DND-41 (cell line): ENCODE measurements at regions not wholly inside any gene's neighbourhood (a gene's known extent, or its start where the extent isn't known, plus 50 kb on each side); places are given as distances from the start of the nearest gene placed in this dataset.

Experiments used
- ATAC-seq: fragments of 200-7000 bp; cut with Tn5 transposase; 3 replicates; pipeline ENCODE4 v1.9.1; 2021; ENCODE audit warnings: low read depth; ENCODE audit not compliant: insufficient read depth
- DNase-seq: peaks from one replicate; pipeline ENCODE4 v3.0.0-alpha.2; 2020
- H2AFZ ChIP-seq: 2 replicates; pipeline ENCODE4 v1.6.0; 2012; ENCODE audit warnings: low read depth, low read length
- H3K27ac ChIP-seq: 2 replicates; pipeline ENCODE4 v1.5.1; 2012; ENCODE audit warnings: low read length, inconsistent platforms
- H3K27me3 ChIP-seq: fragments of 200-600 bp; sonication (generic); 2 replicates; pipeline ENCODE4 v1.6.0; 2012; ENCODE audit warnings: low read length, mild to moderate bottlenecking, inconsistent platforms; ENCODE audit not compliant: insufficient read depth, poor library complexity
- H3K36me3 ChIP-seq: 2 replicates; pipeline ENCODE4 v1.5.1; 2012; ENCODE audit warnings: low read length, inconsistent platforms; ENCODE audit not compliant: insufficient read depth
- H3K4me1 ChIP-seq: 2 replicates; pipeline ENCODE4 v1.5.1; 2012; ENCODE audit warnings: mild to moderate bottlenecking, low read length; ENCODE audit not compliant: insufficient read depth
- H3K4me2 ChIP-seq: 2 replicates; pipeline ENCODE4 v1.6.0; 2012; ENCODE audit warnings: mild to moderate bottlenecking, moderate library complexity, low read length, inconsistent platforms; ENCODE audit not compliant: insufficient read depth
- H3K4me3 ChIP-seq, 2 experiments: fragments of 200-600 bp in 1 of 2; shearing (Covaris generic) in 1 of 2; 2 replicates each; pipeline ENCODE4 v1.5.1; 2012 to 2016; ENCODE audit warnings: inconsistent platforms in 2 of 2, low read length in 2 of 2, mild to moderate bottlenecking in 2 of 2, low read depth in 1 of 2, moderate library complexity in 1 of 2
- H3K79me2 ChIP-seq: 2 replicates; pipeline ENCODE4 v1.6.0; 2012; ENCODE audit warnings: low read length, inconsistent platforms; ENCODE audit not compliant: insufficient read depth
- H3K9ac ChIP-seq: 2 replicates; pipeline ENCODE4 v1.6.0; 2012; ENCODE audit warnings: low read depth, mild to moderate bottlenecking, inconsistent platforms, low read length, moderate library complexity
- H3K9me3 ChIP-seq: 2 replicates; pipeline ENCODE4 v1.5.1; 2012; ENCODE audit warnings: low read length, moderate library complexity, mild to moderate bottlenecking, inconsistent platforms; ENCODE audit not compliant: insufficient read depth, severe bottlenecking
- H4K20me1 ChIP-seq: 2 replicates; pipeline ENCODE4 v1.6.0; 2012; ENCODE audit warnings: low read length; ENCODE audit not compliant: insufficient read depth
- CTCF ChIP-seq: IDR thresholded peaks from 2 replicates; pipeline ENCODE4 v1.5.1; 2012; ENCODE audit warnings: borderline replicate concordance, low read length, moderate library complexity, mild to moderate bottlenecking; ENCODE audit not compliant: poor library complexity, severe bottlenecking; ENCODE audit errors: extremely low read depth
- EZH2 ChIP-seq: IDR thresholded peaks from 3 replicates; pipeline ENCODE4 v1.6.1; 2012; ENCODE audit warnings: borderline replicate concordance, low read depth, mild to moderate bottlenecking, moderate library complexity, low read length, inconsistent platforms; ENCODE audit not compliant: severe bottlenecking

- Histone ChIP-seq H3K4me2 (no peak overlapping the region), H3K9ac (no peak overlapping the region), H3K79me2 (no peaks in the 10 kb centered on the region), H3K9me3 (no peaks in the 10 kb centered on the region), H3K4me3 (no peak overlapping the region), H2AFZ (no peak overlapping the region), H3K27me3 (no peaks in the 10 kb centered on the region), H3K27ac (no peak overlapping the region), H3K36me3 (no peaks in the 10 kb centered on the region), H4K20me1 (no peaks in the 10 kb centered on the region), H3K4me1 (no peaks in the 10 kb centered on the region)
- ATAC-seq, result no peak
- TF ChIP-seq EZH2, result no peak
- DNase-seq, result no peak
Observed at GRCh38 chrX:68997511-68997910, 167.7 kb downstream of the PJA1 start.

- Histone ChIP-seq H3K79me2 (no peaks in the 10 kb centered on the region), H3K27ac (no peak overlapping the region), H3K36me3 (no peaks in the 10 kb centered on the region), H3K4me2 (no peak overlapping the region), H4K20me1 (no peaks in the 10 kb centered on the region), H3K9me3 (no peaks in the 10 kb centered on the region), H2AFZ (no peak overlapping the region), H3K4me3 (no peak overlapping the region), H3K4me1 (no peaks in the 10 kb centered on the region), H3K9ac (no peak overlapping the region), H3K27me3 (no peaks in the 10 kb centered on the region)
- no peak for ATAC-seq
- no peak for DNase-seq
- TF ChIP-seq EZH2 (no peak), CTCF (no peak)
Observed at GRCh38 chrX:68995780-68996551, 167.1 kb downstream of the EFNB1 start.

GRCh38 chrX:68995386-68995779, 166.6 kb downstream of the EFNB1 start:
- no peaks in the 10 kb centered on the region for H3K9me3 ChIP-seq
- DNase-seq (no peak), ATAC-seq (no peak)
- TF ChIP-seq EZH2 (no peak), CTCF (no peak)
- no peaks in the 10 kb centered on the region for H4K20me1 ChIP-seq
- H3K36me3 ChIP-seq, result no peaks in the 10 kb centered on the region
- no peak overlapping the region for H3K4me2 ChIP-seq
- H3K9ac ChIP-seq, result no peak overlapping the region
- no peak overlapping the region for H3K4me3 ChIP-seq
- no peaks in the 10 kb centered on the region for H3K27me3 ChIP-seq
- H3K79me2 ChIP-seq, result no peaks in the 10 kb centered on the region
- no peaks in the 10 kb centered on the region for H3K4me1 ChIP-seq
- no peak overlapping the region for H3K27ac ChIP-seq
- no peak overlapping the region for H2AFZ ChIP-seq

GRCh38 chrX:68994891-68995255, 166.1 kb downstream of the EFNB1 start:
- DNase-seq (no peak), ATAC-seq (no peak)
- Histone ChIP-seq H2AFZ (no peak overlapping the region), H3K27me3 (no peaks in the 10 kb centered on the region), H4K20me1 (no peaks in the 10 kb centered on the region), H3K4me2 (no peak overlapping the region), H3K4me1 (no peaks in the 10 kb centered on the region), H3K27ac (no peak overlapping the region), H3K9ac (no peak overlapping the region), H3K4me3 (no peak overlapping the region), H3K9me3 (no peaks in the 10 kb centered on the region), H3K79me2 (no peaks in the 10 kb centered on the region), H3K36me3 (no peaks in the 10 kb centered on the region)
- no peak for TF ChIP-seq CTCF
- no peak for TF ChIP-seq EZH2
